Mammary epithelial cell (primary cell): ENCODE measurements at regions not wholly inside any gene's neighbourhood (a gene's known extent, or its start where the extent isn't known, plus 50 kb on each side); places are given as distances from the start of the nearest gene placed in this dataset.

Experiments used
- EZH2 ChIP-seq: IDR thresholded peaks from 2 replicates; pipeline ENCODE4 v1.6.1; 2012; ENCODE audit warnings: low read length, inconsistent platforms, borderline replicate concordance
- TF ChIP-seq, protein P1 (sequence below), 2 donors: IDR thresholded peaks in 1 of 2; conservative IDR thresholded peaks in 1 of 2; 2 replicates each; pipeline ENCODE4 v1.5.1; 2011 to 2012; ENCODE audit warnings: inconsistent platforms in 2 of 2, low read length in 2 of 2, mild to moderate bottlenecking in 2 of 2, control low read depth in 1 of 2, low read depth in 1 of 2; ENCODE audit not compliant: insufficient read depth in 1 of 2; ENCODE audit errors: extremely low read depth in 1 of 2

- TF ChIP-seq, protein P1, sequence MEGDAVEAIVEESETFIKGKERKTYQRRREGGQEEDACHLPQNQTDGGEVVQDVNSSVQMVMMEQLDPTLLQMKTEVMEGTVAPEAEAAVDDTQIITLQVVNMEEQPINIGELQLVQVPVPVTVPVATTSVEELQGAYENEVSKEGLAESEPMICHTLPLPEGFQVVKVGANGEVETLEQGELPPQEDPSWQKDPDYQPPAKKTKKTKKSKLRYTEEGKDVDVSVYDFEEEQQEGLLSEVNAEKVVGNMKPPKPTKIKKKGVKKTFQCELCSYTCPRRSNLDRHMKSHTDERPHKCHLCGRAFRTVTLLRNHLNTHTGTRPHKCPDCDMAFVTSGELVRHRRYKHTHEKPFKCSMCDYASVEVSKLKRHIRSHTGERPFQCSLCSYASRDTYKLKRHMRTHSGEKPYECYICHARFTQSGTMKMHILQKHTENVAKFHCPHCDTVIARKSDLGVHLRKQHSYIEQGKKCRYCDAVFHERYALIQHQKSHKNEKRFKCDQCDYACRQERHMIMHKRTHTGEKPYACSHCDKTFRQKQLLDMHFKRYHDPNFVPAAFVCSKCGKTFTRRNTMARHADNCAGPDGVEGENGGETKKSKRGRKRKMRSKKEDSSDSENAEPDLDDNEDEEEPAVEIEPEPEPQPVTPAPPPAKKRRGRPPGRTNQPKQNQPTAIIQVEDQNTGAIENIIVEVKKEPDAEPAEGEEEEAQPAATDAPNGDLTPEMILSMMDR (conservative IDR thresholded peaks at IDR 0.05 in 1 of 2, IDR thresholded peaks at IDR 0.05 in 1 of 2; ENCODE audit: extremely low read depth in 1 of 2, insufficient read depth in 1 of 2, low read depth in 1 of 2, low read length in 2 of 2): no peak
- TF ChIP-seq EZH2: no peak
Measured at GRCh38 chr7:36037121-36037662, 115.9 kb upstream of the EEPD1 start.
